EL (cell line): ENCODE measurements at regions not wholly inside any gene's neighbourhood (a gene's known extent, or its start where the extent isn't known, plus 50 kb on each side); places are given as distances from the start of the nearest gene placed in this dataset.

Experiments
- DNase-seq: peaks from one replicate; pipeline ENCODE4 v3.0.0-alpha.2; 2016

GRCh38 chr5:13566871-13567339 lies 377.6 kb downstream of the DNAH5 start:
- DNase-seq: peak; percentile 94

GRCh38 chr5:13558408-13558807 lies 386.1 kb downstream of the DNAH5 start:
- no peak for DNase-seq

- peak; percentile 26 for DNase-seq
These were observed 390.6 kb downstream of the DNAH5 start for GRCh38 chr5:13553896-13554295.

- DNase-seq: no peak
These were observed 392.1 kb downstream of the DNAH5 start for GRCh38 chr5:13552361-13552760.

- no peak for DNase-seq
These were observed 392.8 kb downstream of the DNAH5 start for GRCh38 chr5:13551645-13552044.

GRCh38 chr5:13540168-13540750 lies 404.2 kb downstream of the DNAH5 start:
- DNase-seq: no peak

- peak; percentile 55 for DNase-seq
These were observed 407.6 kb downstream of the DNAH5 start for GRCh38 chr5:13536933-13537332.

- no peak for DNase-seq
These were observed 410.7 kb downstream of the DNAH5 start for GRCh38 chr5:13533833-13534232.

- no peak for DNase-seq
These were observed 415.2 kb downstream of the DNAH5 start for GRCh38 chr5:13529300-13529699.

- no peak for DNase-seq
These were observed 419.6 kb downstream of the DNAH5 start for GRCh38 chr5:13524936-13525335.

- DNase-seq: no peak
These were observed 425.4 kb downstream of the DNAH5 start for GRCh38 chr5:13519131-13519530.

GRCh38 chr5:13516195-13516594 lies 428.3 kb downstream of the DNAH5 start:
- DNase-seq: no peak

GRCh38 chr5:13511442-13511841 lies 433.0 kb downstream of the DNAH5 start:
- DNase-seq: no peak

GRCh38 chr5:13510616-13511015 lies 433.9 kb downstream of the DNAH5 start:
- no peak for DNase-seq

- no peak for DNase-seq
These were observed 435.9 kb downstream of the DNAH5 start for GRCh38 chr5:13508559-13508958.

GRCh38 chr5:13505326-13505725 lies 439.2 kb downstream of the DNAH5 start:
- DNase-seq: no peak

GRCh38 chr5:13503017-13503416 lies 441.5 kb downstream of the DNAH5 start:
- no peak for DNase-seq

- DNase-seq: peak; percentile 19
These were observed 443.3 kb downstream of the DNAH5 start for GRCh38 chr5:13501176-13501575.

- no peak for DNase-seq
These were observed 446.2 kb downstream of the DNAH5 start for GRCh38 chr5:13498279-13498678.

- no peak for DNase-seq
These were observed 456.1 kb downstream of the DNAH5 start for GRCh38 chr5:13488254-13488931.

- DNase-seq: no peak
These were observed 463.7 kb downstream of the DNAH5 start for GRCh38 chr5:13480834-13481233.

GRCh38 chr5:13478831-13479465 lies 465.5 kb downstream of the DNAH5 start:
- peak; percentile 49 for DNase-seq

GRCh38 chr5:13477118-13477737 lies 467.3 kb downstream of the DNAH5 start:
- peak; percentile 70 for DNase-seq

- no peak for DNase-seq
These were observed 471.6 kb downstream of the DNAH5 start for GRCh38 chr5:13472842-13473241.
